RPMI7951 (cell line): ENCODE measurements at regions not wholly inside any gene's neighbourhood (a gene's known extent, or its start where the extent isn't known, plus 50 kb on each side); places are given as distances from the start of the nearest gene placed in this dataset.
"Not testable (repeated sequence)": the region's sequence is repeated elsewhere in the genome, so short reads cannot be mapped to it uniquely, and the experiment has no call there.

Experiments used
- DNase-seq: peaks from one replicate; pipeline ENCODE4 v3.0.0-alpha.2; 2012; ENCODE audit warnings: low read depth

- DNase-seq, result no peak
Observed at GRCh38 chr1:219726480-219727272, 113.8 kb upstream of the ZC3H11B start.

GRCh38 chr1:219724440-219724839 lies 111.5 kb upstream of the ZC3H11B start:
- no peak for DNase-seq

GRCh38 chr1:219717536-219717935 lies 104.6 kb upstream of the ZC3H11B start:
- no peak for DNase-seq

GRCh38 chr1:219716611-219717114 lies 103.8 kb upstream of the ZC3H11B start:
- no peak for DNase-seq

GRCh38 chr1:219713981-219714381 lies 101.1 kb upstream of the ZC3H11B start:
- DNase-seq, result peak; percentile 52

- DNase-seq, result no peak
Observed at GRCh38 chr1:219712506-219712905, 99.6 kb upstream of the ZC3H11B start.

GRCh38 chr1:219710529-219711194 lies 97.8 kb upstream of the ZC3H11B start:
- peak; percentile 99 for DNase-seq

GRCh38 chr1:219708919-219709543 lies 96.1 kb upstream of the ZC3H11B start:
- no peak for DNase-seq

GRCh38 chr1:219707885-219708284 lies 95.0 kb upstream of the ZC3H11B start:
- not testable (repeated sequence) for DNase-seq

- not testable (repeated sequence) for DNase-seq
Observed at GRCh38 chr1:219704331-219704730, 91.4 kb upstream of the ZC3H11B start.

- no peak for DNase-seq
Observed at GRCh38 chr1:219703368-219703639, 90.4 kb upstream of the ZC3H11B start.

GRCh38 chr1:219701476-219701875 lies 88.6 kb upstream of the ZC3H11B start:
- DNase-seq, result peak; percentile 22

- peak; percentile 94 for DNase-seq
Observed at GRCh38 chr1:219699870-219700269, 87.0 kb upstream of the ZC3H11B start.

GRCh38 chr1:219697682-219698081 lies 84.8 kb upstream of the ZC3H11B start:
- peak; percentile 6 for DNase-seq

- peak; percentile 63 for DNase-seq
Observed at GRCh38 chr1:219692981-219693380, 80.1 kb upstream of the ZC3H11B start.

GRCh38 chr1:219689774-219690173 lies 76.9 kb upstream of the ZC3H11B start:
- DNase-seq, result no peak

GRCh38 chr1:219687779-219688178 lies 74.9 kb upstream of the ZC3H11B start:
- no peak for DNase-seq

GRCh38 chr1:219686171-219686570 lies 73.3 kb upstream of the ZC3H11B start:
- peak; percentile 51 for DNase-seq

GRCh38 chr1:219682788-219683187 lies 69.9 kb upstream of the ZC3H11B start:
- DNase-seq, result no peak

- DNase-seq, result no peak
Observed at GRCh38 chr1:219681876-219682275, 69.0 kb upstream of the ZC3H11B start.

GRCh38 chr1:219676012-219676765 lies 63.3 kb upstream of the ZC3H11B start:
- no peak for DNase-seq
